Esophagus squamous epithelium (tissue), 4 donors: ENCODE measurements at regions not wholly inside any gene's neighbourhood (a gene's known extent, or its start where the extent isn't known, plus 50 kb on each side); places are given as distances from the start of the nearest gene placed in this dataset.

Experiments used
- POLR2A ChIP-seq, 4 donors: fragments of 450-650 bp; IDR thresholded peaks; one replicate each; pipeline ENCODE4 v1.6.1; 2017; ENCODE audit warnings: antibody characterized with exemption in 4 of 4, mild to moderate bottlenecking in 4 of 4, moderate library complexity in 3 of 4
- TF ChIP-seq, protein P1 (sequence below), 6 experiments: fragments of 450-650 bp in 4 of 6; fragments of 200-600 bp in 2 of 6; sonication (generic) in 2 of 6; IDR thresholded peaks; one replicate each; pipeline ENCODE4 v1.5.1; 2016 to 2019; ENCODE audit warnings: antibody characterized with exemption in 6 of 6, mild to moderate bottlenecking in 4 of 6, moderate library complexity in 4 of 6

GRCh38 chr6:80608881-80609280 lies 502.4 kb downstream of the BCKDHB start:
- no peak for TF ChIP-seq POLR2A (IDR thresholded peaks at IDR 0.05)
- TF ChIP-seq, protein P1, sequence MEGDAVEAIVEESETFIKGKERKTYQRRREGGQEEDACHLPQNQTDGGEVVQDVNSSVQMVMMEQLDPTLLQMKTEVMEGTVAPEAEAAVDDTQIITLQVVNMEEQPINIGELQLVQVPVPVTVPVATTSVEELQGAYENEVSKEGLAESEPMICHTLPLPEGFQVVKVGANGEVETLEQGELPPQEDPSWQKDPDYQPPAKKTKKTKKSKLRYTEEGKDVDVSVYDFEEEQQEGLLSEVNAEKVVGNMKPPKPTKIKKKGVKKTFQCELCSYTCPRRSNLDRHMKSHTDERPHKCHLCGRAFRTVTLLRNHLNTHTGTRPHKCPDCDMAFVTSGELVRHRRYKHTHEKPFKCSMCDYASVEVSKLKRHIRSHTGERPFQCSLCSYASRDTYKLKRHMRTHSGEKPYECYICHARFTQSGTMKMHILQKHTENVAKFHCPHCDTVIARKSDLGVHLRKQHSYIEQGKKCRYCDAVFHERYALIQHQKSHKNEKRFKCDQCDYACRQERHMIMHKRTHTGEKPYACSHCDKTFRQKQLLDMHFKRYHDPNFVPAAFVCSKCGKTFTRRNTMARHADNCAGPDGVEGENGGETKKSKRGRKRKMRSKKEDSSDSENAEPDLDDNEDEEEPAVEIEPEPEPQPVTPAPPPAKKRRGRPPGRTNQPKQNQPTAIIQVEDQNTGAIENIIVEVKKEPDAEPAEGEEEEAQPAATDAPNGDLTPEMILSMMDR (IDR thresholded peaks at IDR 0.05): no peak
